ENCODE measurements at regions not wholly inside any gene's neighbourhood (a gene's known extent, or its start where the extent isn't known, plus 50 kb on each side); places are given as distances from the start of the nearest gene placed in this dataset.
A peak's percentile ranks its signal among the peaks of the same experiment; 100 is the strongest.

DNA sequence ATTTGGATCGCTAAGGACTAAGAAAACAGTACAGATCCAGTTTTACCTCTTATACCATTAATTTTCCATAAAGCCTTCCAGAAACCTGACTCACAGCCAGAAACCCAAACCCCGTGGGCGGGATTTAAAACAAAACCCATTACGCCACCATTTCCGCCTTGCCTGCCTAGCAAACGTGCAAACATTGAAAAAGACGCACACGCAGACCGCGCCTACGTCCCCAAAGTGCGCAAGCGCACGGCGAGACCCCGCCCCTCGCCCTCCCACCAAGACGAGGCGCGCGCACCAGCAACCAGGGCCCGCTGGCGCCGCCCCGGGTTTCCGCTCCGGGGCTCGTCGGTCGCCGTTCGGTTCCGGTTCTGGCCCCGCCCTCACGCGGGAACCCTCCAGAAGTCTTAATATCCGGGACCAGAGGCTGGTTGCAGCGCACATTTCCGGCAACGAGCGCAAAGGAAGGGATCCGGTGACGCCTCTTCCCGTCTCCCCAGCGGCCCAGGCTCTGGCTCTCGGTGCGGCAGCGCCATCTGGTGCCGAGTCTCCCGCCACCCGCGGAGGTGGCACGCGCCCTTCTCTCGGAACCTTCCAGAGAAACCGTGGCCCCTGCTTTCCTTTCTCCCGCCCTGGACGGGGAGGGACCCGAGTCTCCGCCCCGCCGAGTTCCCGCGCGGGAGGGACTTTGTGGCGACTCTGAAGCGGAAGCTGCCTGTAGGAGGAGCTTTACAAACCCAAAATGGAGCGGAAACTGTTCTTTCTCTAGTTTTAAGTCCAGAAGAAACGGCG is 256.9 kb upstream of the STARD13 start (continued):
- peak; percentile 92 for TF ChIP-seq SMC3 (IDR thresholded peaks at IDR 0.05; ENCODE audit: borderline replicate concordance, low read length)
- no peak for TF ChIP-seq TCF7 (IDR thresholded peaks at IDR 0.05; ENCODE audit: borderline replicate concordance)
- TF ChIP-seq KAT2A (conservative IDR thresholded peaks at IDR 0.05; ENCODE audit: control insufficient read depth, low read depth, low read length), result no peak
- no peak for TF ChIP-seq PAX5 (IDR thresholded peaks at IDR 0.05; ENCODE audit: borderline replicate concordance, low read depth, low read length)
- no peak for TF ChIP-seq SREBF1 (IDR thresholded peaks at IDR 0.05; ENCODE audit: low read length)
- TF ChIP-seq POLR2A (IDR thresholded peaks at IDR 0.05; ENCODE audit: low read depth, low read length), result peak; percentile 70
- peak; percentile 24 for TF ChIP-seq SP1 (IDR thresholded peaks at IDR 0.05; ENCODE audit: low read depth, low read length)
- TF ChIP-seq, protein P1, sequence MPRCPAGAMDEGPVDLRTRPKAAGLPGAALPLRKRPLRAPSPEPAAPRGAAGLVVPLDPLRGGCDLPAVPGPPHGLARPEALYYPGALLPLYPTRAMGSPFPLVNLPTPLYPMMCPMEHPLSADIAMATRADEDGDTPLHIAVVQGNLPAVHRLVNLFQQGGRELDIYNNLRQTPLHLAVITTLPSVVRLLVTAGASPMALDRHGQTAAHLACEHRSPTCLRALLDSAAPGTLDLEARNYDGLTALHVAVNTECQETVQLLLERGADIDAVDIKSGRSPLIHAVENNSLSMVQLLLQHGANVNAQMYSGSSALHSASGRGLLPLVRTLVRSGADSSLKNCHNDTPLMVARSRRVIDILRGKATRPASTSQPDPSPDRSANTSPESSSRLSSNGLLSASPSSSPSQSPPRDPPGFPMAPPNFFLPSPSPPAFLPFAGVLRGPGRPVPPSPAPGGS (IDR thresholded peaks at IDR 0.05; ENCODE audit: borderline replicate concordance, insufficient read depth, low read depth, low read length, poor library complexity, severe bottlenecking), result peak; percentile 57
- peak; percentile 53 for TF ChIP-seq LARP7 (IDR thresholded peaks at IDR 0.05)
- TF ChIP-seq, protein P2, sequence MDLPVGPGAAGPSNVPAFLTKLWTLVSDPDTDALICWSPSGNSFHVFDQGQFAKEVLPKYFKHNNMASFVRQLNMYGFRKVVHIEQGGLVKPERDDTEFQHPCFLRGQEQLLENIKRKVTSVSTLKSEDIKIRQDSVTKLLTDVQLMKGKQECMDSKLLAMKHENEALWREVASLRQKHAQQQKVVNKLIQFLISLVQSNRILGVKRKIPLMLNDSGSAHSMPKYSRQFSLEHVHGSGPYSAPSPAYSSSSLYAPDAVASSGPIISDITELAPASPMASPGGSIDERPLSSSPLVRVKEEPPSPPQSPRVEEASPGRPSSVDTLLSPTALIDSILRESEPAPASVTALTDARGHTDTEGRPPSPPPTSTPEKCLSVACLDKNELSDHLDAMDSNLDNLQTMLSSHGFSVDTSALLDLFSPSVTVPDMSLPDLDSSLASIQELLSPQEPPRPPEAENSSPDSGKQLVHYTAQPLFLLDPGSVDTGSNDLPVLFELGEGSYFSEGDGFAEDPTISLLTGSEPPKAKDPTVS (IDR thresholded peaks at IDR 0.05; ENCODE audit: low read depth, low read length), result peak; percentile 97
- TF ChIP-seq, protein P3, sequence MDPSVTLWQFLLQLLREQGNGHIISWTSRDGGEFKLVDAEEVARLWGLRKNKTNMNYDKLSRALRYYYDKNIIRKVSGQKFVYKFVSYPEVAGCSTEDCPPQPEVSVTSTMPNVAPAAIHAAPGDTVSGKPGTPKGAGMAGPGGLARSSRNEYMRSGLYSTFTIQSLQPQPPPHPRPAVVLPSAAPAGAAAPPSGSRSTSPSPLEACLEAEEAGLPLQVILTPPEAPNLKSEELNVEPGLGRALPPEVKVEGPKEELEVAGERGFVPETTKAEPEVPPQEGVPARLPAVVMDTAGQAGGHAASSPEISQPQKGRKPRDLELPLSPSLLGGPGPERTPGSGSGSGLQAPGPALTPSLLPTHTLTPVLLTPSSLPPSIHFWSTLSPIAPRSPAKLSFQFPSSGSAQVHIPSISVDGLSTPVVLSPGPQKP (IDR thresholded peaks at IDR 0.05; ENCODE audit: low read depth, low read length), result peak; percentile 63; the same call in 1 of the 2 replicates
- TF ChIP-seq KDM1A (IDR thresholded peaks at IDR 0.05; ENCODE audit: borderline replicate concordance), result no peak
- peak; percentile 17; the same call in 1 of the 2 replicates for TF ChIP-seq CHD1 (IDR thresholded peaks at IDR 0.05; ENCODE audit: low read depth, low read length)
- TF ChIP-seq ZNF274 (IDR thresholded peaks at IDR 0.05; ENCODE audit: insufficient read depth, insufficient read length), result no peak
- TF ChIP-seq CBX3 (IDR thresholded peaks at IDR 0.05; ENCODE audit: borderline replicate concordance, low read depth), result no peak
- peak; percentile 57; the same call in 1 of the 2 replicates for TF ChIP-seq RFX5 (IDR thresholded peaks at IDR 0.05; ENCODE audit: low read depth, low read length)
- 0 out of 2 replicates have a peak, but pooled peaks have one; percentile 66 for TF ChIP-seq ZNF207 (IDR thresholded peaks at IDR 0.05; ENCODE audit: borderline replicate concordance)
- peak; percentile 99 for TF ChIP-seq RB1 (IDR thresholded peaks at IDR 0.05; ENCODE audit: borderline replicate concordance)
- TF ChIP-seq POU2F2 (IDR thresholded peaks at IDR 0.05; ENCODE audit: borderline replicate concordance, low read depth, low read length), result peak; percentile 51; the same call in 2 of the 3 replicates
- TF ChIP-seq, protein P4, sequence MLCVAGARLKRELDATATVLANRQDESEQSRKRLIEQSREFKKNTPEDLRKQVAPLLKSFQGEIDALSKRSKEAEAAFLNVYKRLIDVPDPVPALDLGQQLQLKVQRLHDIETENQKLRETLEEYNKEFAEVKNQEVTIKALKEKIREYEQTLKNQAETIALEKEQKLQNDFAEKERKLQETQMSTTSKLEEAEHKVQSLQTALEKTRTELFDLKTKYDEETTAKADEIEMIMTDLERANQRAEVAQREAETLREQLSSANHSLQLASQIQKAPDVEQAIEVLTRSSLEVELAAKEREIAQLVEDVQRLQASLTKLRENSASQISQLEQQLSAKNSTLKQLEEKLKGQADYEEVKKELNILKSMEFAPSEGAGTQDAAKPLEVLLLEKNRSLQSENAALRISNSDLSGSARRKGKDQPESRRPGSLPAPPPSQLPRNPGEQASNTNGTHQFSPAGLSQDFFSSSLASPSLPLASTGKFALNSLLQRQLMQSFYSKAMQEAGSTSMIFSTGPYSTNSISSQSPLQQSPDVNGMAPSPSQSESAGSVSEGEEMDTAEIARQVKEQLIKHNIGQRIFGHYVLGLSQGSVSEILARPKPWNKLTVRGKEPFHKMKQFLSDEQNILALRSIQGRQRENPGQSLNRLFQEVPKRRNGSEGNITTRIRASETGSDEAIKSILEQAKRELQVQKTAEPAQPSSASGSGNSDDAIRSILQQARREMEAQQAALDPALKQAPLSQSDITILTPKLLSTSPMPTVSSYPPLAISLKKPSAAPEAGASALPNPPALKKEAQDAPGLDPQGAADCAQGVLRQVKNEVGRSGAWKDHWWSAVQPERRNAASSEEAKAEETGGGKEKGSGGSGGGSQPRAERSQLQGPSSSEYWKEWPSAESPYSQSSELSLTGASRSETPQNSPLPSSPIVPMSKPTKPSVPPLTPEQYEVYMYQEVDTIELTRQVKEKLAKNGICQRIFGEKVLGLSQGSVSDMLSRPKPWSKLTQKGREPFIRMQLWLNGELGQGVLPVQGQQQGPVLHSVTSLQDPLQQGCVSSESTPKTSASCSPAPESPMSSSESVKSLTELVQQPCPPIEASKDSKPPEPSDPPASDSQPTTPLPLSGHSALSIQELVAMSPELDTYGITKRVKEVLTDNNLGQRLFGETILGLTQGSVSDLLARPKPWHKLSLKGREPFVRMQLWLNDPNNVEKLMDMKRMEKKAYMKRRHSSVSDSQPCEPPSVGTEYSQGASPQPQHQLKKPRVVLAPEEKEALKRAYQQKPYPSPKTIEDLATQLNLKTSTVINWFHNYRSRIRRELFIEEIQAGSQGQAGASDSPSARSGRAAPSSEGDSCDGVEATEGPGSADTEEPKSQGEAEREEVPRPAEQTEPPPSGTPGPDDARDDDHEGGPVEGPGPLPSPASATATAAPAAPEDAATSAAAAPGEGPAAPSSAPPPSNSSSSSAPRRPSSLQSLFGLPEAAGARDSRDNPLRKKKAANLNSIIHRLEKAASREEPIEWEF (IDR thresholded peaks at IDR 0.05; ENCODE audit: insufficient replicate concordance, low read depth, low read length), result no peak
- TF ChIP-seq YBX1 (IDR thresholded peaks at IDR 0.05), result no peak
- TF ChIP-seq CREB1 (IDR thresholded peaks at IDR 0.05; ENCODE audit: low read depth), result peak; percentile 77
- 0 out of 4 replicates have a peak, but pooled peaks of 1 of the 2 experiments have one; percentile 3 for TF ChIP-seq SRF (IDR thresholded peaks at IDR 0.05; ENCODE audit: low read depth in 2 of 2, low read length in 2 of 2)

All from GM12878 (cell line).